Activated CD8-positive, alpha-beta memory T cell treated with anti-CD3 and anti-CD28 coated beads, Interleukin-2, amount 10 ng/mL, durations not matched to agents 7 days and 5 days (primary cell): ENCODE measurements at regions not wholly inside any gene's neighbourhood (a gene's known extent, or its start where the extent isn't known, plus 50 kb on each side); places are given as distances from the start of the nearest gene placed in this dataset.

Experiments used
- ATAC-seq: fragments of 150-1000 bp; cut with Tn5 transposase; one replicate; pipeline ENCODE4 v1.10.0; 2021; ENCODE audit warnings: moderate library complexity
- CTCF ChIA-PET: fragments of 350-600 bp; sonication (Branson Sonifier 250); formaldehyde crosslinking; loops from one replicate; lab custom pipeline; 2021; ENCODE audit warnings: antibody characterized with exemption; lab: Charles Lee
- DNase-seq: peaks from one replicate; pipeline ENCODE4 v3.0.0-alpha.2; 2020
- H3K27ac Mint-ChIP-seq: one replicate; pipeline ENCODE4 v1.8.0; 2021; ENCODE audit warnings: mild to moderate bottlenecking, mixed read lengths
- H3K27me3 Mint-ChIP-seq: one replicate; pipeline ENCODE4 v1.8.0; 2021; ENCODE audit warnings: mixed read lengths
- H3K36me3 Mint-ChIP-seq: one replicate; pipeline ENCODE4 v1.8.0; 2021; ENCODE audit warnings: mild to moderate bottlenecking, mixed read lengths
- H3K4me1 Mint-ChIP-seq: one replicate; pipeline ENCODE4 v1.8.0; 2021; ENCODE audit warnings: mixed read lengths
- H3K4me3 Mint-ChIP-seq: one replicate; pipeline ENCODE4 v1.8.0; 2021; ENCODE audit warnings: mild to moderate bottlenecking, moderate library complexity, mixed read lengths
- H3K9me3 Mint-ChIP-seq: one replicate; pipeline ENCODE4 v1.8.0; 2022; ENCODE audit warnings: low read depth, mixed read lengths

- no peaks in the 10 kb centered on the region for H3K36me3 Mint-ChIP-seq
- DNase-seq (no peak), ATAC-seq (no peak)
- H3K27me3 Mint-ChIP-seq: peaks cover 14% of the 10 kb centered on the region
- no peaks in the 10 kb centered on the region for H3K9me3 Mint-ChIP-seq
- H3K4me3 Mint-ChIP-seq: no peak overlapping the region
- no peaks in the 10 kb centered on the region for H3K4me1 Mint-ChIP-seq
- CTCF ChIA-PET: interaction anchor here (1.7 kb wide), 1 partner anchor 249 kb away, joined by 5 read pairs; no protein-coding TSS in a partner anchor
- no peak overlapping the region for H3K27ac Mint-ChIP-seq
Measured at GRCh38 chr15:62844564-62845240, 197.8 kb upstream of the TPM1 start.

- H3K27ac Mint-ChIP-seq: no peak overlapping the region
- ATAC-seq: no peak
- H3K27me3 Mint-ChIP-seq: peaks cover 14% of the 10 kb centered on the region
- H3K4me1 Mint-ChIP-seq: no peaks in the 10 kb centered on the region
- DNase-seq: no peak
- H3K4me3 Mint-ChIP-seq: no peak overlapping the region
- no peaks in the 10 kb centered on the region for H3K36me3 Mint-ChIP-seq
- no peaks in the 10 kb centered on the region for H3K9me3 Mint-ChIP-seq
- CTCF ChIA-PET: interaction anchor here (1.7 kb wide), 1 partner anchor 248 kb away, joined by 5 read pairs; no protein-coding TSS in a partner anchor
Measured at GRCh38 chr15:62845241-62846126, 197.1 kb upstream of the TPM1 start.

- peaks cover 14% of the 10 kb centered on the region for H3K27me3 Mint-ChIP-seq
- H3K36me3 Mint-ChIP-seq: no peaks in the 10 kb centered on the region
- no peak overlapping the region for H3K27ac Mint-ChIP-seq
- H3K9me3 Mint-ChIP-seq: no peaks in the 10 kb centered on the region
- no peak for ATAC-seq
- DNase-seq: no peak
- CTCF ChIA-PET: no interaction called here
- no peak overlapping the region for H3K4me3 Mint-ChIP-seq
- no peaks in the 10 kb centered on the region for H3K4me1 Mint-ChIP-seq
Measured at GRCh38 chr15:62846131-62846804, 196.3 kb upstream of the TPM1 start.

GRCh38 chr15:62846805-62847495, 195.6 kb upstream of the TPM1 start:
- H3K27me3 Mint-ChIP-seq: peaks cover 12% of the 10 kb centered on the region

GRCh38 chr15:62847900-62848489, 194.6 kb upstream of the TPM1 start:
- no peaks in the 10 kb centered on the region for H3K36me3 Mint-ChIP-seq
- no peak for ATAC-seq
- CTCF ChIA-PET: no interaction called here

More at GRCh38 chr15:62846805-62847495, 195.6 kb upstream of the TPM1 start:
- Mint-ChIP-seq H3K9me3 (no peaks in the 10 kb centered on the region), H3K36me3 (no peaks in the 10 kb centered on the region), H3K27ac (no peak overlapping the region), H3K4me1 (no peaks in the 10 kb centered on the region), H3K4me3 (no peak overlapping the region)
- DNase-seq (no peak), ATAC-seq (no peak)
- CTCF ChIA-PET: no interaction called here

GRCh38 chr15:62848632-62849050, 193.9 kb upstream of the TPM1 start:
- H3K36me3 Mint-ChIP-seq: no peaks in the 10 kb centered on the region
- CTCF ChIA-PET: no interaction called here
- no peak for DNase-seq
- no peak for ATAC-seq
- no peaks in the 10 kb centered on the region for H3K4me1 Mint-ChIP-seq
- no peak overlapping the region for H3K4me3 Mint-ChIP-seq
- H3K27ac Mint-ChIP-seq: no peak overlapping the region
- peaks cover 17% of the 10 kb centered on the region for H3K27me3 Mint-ChIP-seq
- no peaks in the 10 kb centered on the region for H3K9me3 Mint-ChIP-seq

More at GRCh38 chr15:62847900-62848489, 194.6 kb upstream of the TPM1 start:
- peaks cover 15% of the 10 kb centered on the region for H3K27me3 Mint-ChIP-seq
- H3K4me3 Mint-ChIP-seq: no peak overlapping the region
- peak; percentile 62 for DNase-seq
- no peaks in the 10 kb centered on the region for H3K9me3 Mint-ChIP-seq
- no peaks in the 10 kb centered on the region for H3K4me1 Mint-ChIP-seq
- no peak overlapping the region for H3K27ac Mint-ChIP-seq

GRCh38 chr15:62849316-62850106, 193.0 kb upstream of the TPM1 start:
- CTCF ChIA-PET: no interaction called here
- Mint-ChIP-seq H3K4me1 (no peaks in the 10 kb centered on the region), H3K27me3 (peaks cover 18% of the 10 kb centered on the region), H3K36me3 (no peaks in the 10 kb centered on the region), H3K4me3 (no peak overlapping the region), H3K27ac (no peak overlapping the region), H3K9me3 (no peaks in the 10 kb centered on the region)
- DNase-seq (no peak), ATAC-seq (no peak)

GRCh38 chr15:62850318-62850717, 192.2 kb upstream of the TPM1 start:
- Mint-ChIP-seq H3K4me1 (no peaks in the 10 kb centered on the region), H3K27ac (no peak overlapping the region), H3K4me3 (no peak overlapping the region), H3K9me3 (no peaks in the 10 kb centered on the region), H3K36me3 (no peaks in the 10 kb centered on the region), H3K27me3 (peaks cover 20% of the 10 kb centered on the region)
- DNase-seq (no peak), ATAC-seq (no peak)
- CTCF ChIA-PET: interaction anchor here (1.6 kb wide), 1 partner anchor 19 kb away, joined by 3 read pairs; no protein-coding TSS in a partner anchor

- H3K4me1 Mint-ChIP-seq: no peaks in the 10 kb centered on the region
- no peak overlapping the region for H3K27ac Mint-ChIP-seq
- no peaks in the 10 kb centered on the region for H3K36me3 Mint-ChIP-seq
- ATAC-seq (no peak), DNase-seq (no peak)
- H3K9me3 Mint-ChIP-seq: no peaks in the 10 kb centered on the region
- CTCF ChIA-PET: interaction anchor here (1.6 kb wide), 1 partner anchor 18 kb away, joined by 3 read pairs; no protein-coding TSS in a partner anchor
- H3K27me3 Mint-ChIP-seq: peaks cover 20% of the 10 kb centered on the region
- H3K4me3 Mint-ChIP-seq: no peak overlapping the region
Measured at GRCh38 chr15:62850791-62851291, 191.7 kb upstream of the TPM1 start.

- no peak for DNase-seq
- peaks cover 27% of the 10 kb centered on the region for H3K27me3 Mint-ChIP-seq
- no peak for ATAC-seq
- no peak overlapping the region for H3K27ac Mint-ChIP-seq
- H3K36me3 Mint-ChIP-seq: no peaks in the 10 kb centered on the region
- CTCF ChIA-PET: no interaction called here
- H3K4me1 Mint-ChIP-seq: peaks cover 7% of the 10 kb centered on the region
- H3K4me3 Mint-ChIP-seq: no peak overlapping the region
- H3K9me3 Mint-ChIP-seq: no peaks in the 10 kb centered on the region
Measured at GRCh38 chr15:62853114-62853840, 189.3 kb upstream of the TPM1 start.

- CTCF ChIA-PET: no interaction called here
- H3K36me3 Mint-ChIP-seq: no peaks in the 10 kb centered on the region
Measured at GRCh38 chr15:62853841-62854225, 188.7 kb upstream of the TPM1 start.

More at GRCh38 chr15:62853841-62854225, 188.7 kb upstream of the TPM1 start:
- ATAC-seq: no peak
- Mint-ChIP-seq H3K4me1 (peaks cover 7% of the 10 kb centered on the region), H3K27me3 (peaks cover 24% of the 10 kb centered on the region), H3K9me3 (no peaks in the 10 kb centered on the region), H3K4me3 (no peak overlapping the region), H3K27ac (no peak overlapping the region)
- no peak for DNase-seq
